GM19324 (cell line): ENCODE measurements at regions not wholly inside any gene's neighbourhood (a gene's known extent, or its start where the extent isn't known, plus 50 kb on each side); places are given as distances from the start of the nearest gene placed in this dataset.

ENCODE experiments used
- ATAC-seq: cut with Tn5 transposase; IDR thresholded peaks from one replicate; pipeline ENCODE4 v1.9.1; 2021; ENCODE audit warnings: mild to moderate bottlenecking, moderate library complexity; ENCODE audit not compliant: unreplicated experiment, low FRiP score

- no peak for ATAC-seq
Measured at GRCh38 chr2:146890491-146890890, 954.3 kb upstream of the ACVR2A start.

- no peak for ATAC-seq
Measured at GRCh38 chr2:146879882-146880281, 964.9 kb upstream of the ACVR2A start.

GRCh38 chr2:146874260-146874658 lies 970.6 kb upstream of the ACVR2A start:
- no peak for ATAC-seq

- no peak for ATAC-seq
Measured at GRCh38 chr2:146873646-146874259, 971.1 kb upstream of the ACVR2A start.

- no peak for ATAC-seq
Measured at GRCh38 chr2:146873056-146873455, 971.8 kb upstream of the ACVR2A start.

GRCh38 chr2:146870691-146871090 lies 974.1 kb upstream of the ACVR2A start:
- ATAC-seq, result no peak

DNA sequence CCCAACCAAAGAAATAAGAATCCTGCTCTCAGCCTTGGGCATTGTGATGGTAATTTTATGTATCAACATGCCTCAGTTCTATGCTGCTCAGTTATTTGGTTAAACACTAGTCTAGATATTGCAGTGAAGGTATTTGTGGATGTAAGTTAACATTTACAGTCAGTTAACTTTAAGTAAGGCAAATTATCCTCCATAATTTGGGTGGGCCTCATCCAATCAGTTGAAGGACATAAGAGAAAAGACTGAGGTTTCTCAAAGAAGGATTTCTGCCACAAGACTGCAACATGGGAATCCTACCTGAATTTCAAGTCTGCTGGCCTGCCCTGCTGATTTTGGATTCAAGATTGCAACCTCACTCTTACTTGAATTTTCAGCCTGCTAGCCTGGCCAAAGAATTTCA lies 975.5 kb upstream of the ACVR2A start:
- no peak for ATAC-seq

GRCh38 chr2:146868051-146868450 lies 976.8 kb upstream of the ACVR2A start:
- no peak for ATAC-seq

DNA sequence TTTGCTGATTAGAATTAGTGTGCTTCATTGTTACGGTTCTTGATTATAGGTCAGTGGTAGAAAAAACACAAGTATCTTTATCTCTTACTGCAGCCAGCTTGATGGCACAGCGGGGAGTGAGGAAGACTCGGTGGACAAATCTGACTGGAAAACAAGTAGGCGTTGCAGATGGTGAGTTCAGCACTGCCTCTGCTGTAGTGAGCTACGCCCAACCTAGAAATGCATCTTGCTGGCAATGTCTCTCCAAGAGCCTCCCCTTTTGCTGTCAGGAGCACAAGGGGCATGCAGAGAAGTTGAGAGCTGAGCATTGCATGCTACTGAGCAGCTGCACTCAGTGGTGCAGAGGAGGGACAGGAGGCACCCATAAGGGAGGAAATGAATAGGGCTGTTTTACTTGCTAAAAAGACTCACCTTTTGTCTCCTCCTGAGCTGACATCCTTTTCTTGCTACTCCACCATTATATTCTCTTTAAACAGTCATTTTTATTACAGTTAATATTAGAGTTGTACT lies 977.3 kb upstream of the ACVR2A start:
- ATAC-seq, result no peak

GRCh38 chr2:146853741-146854444 lies 990.9 kb upstream of the ACVR2A start:
- no peak for ATAC-seq

- ATAC-seq, result no peak
Measured at GRCh38 chr2:146852661-146853060, 992.2 kb upstream of the ACVR2A start.

DNA sequence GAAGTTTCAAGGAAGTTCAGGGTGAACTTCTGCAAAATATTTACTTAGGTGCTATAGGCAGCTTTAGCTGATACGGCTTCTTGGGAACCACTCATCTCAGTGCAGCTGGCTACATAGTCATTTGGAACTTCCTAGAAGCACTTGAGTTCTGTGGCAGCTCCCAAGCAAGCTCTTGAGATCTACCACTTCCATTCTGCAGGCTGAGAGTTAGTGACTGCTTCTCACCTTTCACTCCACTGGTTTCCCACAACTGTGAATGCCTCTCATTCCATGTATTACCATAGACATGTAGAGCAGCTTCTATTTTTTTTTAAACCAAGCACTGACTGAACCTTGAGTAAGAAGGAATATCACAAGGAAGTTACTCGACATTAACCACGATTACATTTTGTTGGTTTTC lies 994.1 kb upstream of the ACVR2A start:
- ATAC-seq, result no peak

DNA sequence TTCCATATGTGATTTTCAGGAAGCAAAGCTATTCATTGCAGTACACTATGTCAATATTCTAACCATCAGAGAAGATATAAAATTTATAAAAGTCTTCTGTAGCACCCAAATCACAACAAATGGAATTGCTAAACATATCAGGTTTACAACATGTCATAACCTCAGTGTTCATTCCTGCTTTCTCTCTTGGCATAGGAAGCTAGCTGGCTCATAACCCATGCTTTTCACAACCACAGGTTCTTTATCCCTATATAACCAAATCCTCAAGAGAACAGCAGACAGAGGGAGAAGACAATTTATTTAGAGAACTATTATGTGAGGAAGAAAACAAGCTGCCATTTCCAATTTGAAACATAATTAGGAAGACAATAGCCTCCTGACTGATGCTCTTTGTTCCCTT lies 997.0 kb upstream of the ACVR2A start:
- ATAC-seq, result no peak

- no peak for ATAC-seq
Measured at GRCh38 chr2:146844226-146844990, 1000.4 kb upstream of the ACVR2A start.

GRCh38 chr2:146837857-146838256 lies 1007.0 kb upstream of the ACVR2A start:
- no peak for ATAC-seq

- no peak for ATAC-seq
Measured at GRCh38 chr2:146826388-146826787, 1018.4 kb upstream of the ACVR2A start.

DNA sequence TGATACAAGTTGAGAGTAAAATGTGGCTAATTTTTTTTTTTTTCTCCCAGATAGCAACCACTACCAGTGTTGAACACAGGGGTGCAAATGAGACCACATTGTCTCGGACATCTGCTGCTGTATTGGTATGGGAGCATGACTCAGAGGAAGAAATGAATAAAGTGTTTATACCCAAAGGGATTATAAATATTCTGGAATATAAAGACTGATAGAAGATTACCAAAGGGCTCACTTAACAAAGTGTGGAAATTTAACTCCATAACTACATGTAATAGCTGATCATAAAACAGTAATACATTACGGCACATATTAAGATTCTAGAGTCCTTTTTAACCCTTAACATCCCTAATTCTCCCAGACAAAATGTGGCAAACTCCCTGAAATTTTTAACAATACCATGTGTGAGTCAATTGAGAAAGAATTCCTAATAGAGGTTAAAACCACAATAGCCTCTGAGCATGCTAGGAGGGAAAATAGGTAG lies 1023.0 kb upstream of the ACVR2A start:
- no peak for ATAC-seq

GRCh38 chr2:146820672-146821071 lies 1024.2 kb upstream of the ACVR2A start:
- ATAC-seq, result no peak

DNA sequence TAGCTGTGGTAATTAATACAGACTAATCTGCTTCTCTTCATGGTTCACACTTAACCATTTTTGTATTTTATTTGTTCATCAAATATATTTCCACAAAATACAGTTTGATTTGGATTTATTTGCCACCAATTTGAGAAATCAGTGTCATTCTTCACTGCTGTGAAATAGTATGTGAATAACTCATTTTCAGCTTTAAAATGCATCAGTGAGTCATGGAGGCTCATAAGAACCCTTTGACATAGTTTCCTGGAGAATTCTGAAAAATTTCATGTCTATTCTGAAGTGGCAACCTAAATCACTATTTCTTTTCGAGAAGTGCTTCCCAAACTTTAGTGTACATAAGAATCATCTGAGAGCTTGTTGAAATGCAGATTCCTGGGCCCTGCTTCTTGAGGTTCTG lies 1026.7 kb upstream of the ACVR2A start:
- no peak for ATAC-seq

- ATAC-seq, result no peak
Measured at GRCh38 chr2:146817613-146818012, 1027.2 kb upstream of the ACVR2A start.

DNA sequence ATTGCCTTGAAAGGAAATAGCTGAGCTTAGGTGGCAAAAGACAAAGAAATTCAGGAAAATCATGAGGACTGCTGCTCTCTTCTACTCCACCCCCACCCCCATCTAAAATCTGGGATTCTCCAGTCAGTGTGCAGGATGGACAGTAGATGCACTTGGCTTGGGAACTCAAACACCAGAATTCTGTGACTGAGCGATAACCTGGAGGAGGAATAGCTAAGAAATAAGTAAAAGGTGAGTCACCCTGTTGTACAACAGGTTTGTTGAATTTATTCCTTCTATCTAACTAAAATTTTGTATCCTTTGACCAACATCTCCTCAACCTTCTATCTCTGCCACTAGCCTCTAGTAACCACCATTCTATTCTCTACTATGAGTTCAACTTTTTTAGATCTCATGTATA lies 1029.9 kb upstream of the ACVR2A start:
- ATAC-seq, result no peak
